ENCODE measurements at regions not wholly inside any gene's neighbourhood (a gene's known extent, or its start where the extent isn't known, plus 50 kb on each side); places are given as distances from the start of the nearest gene placed in this dataset.
A peak's percentile ranks its signal among the peaks of the same experiment; 100 is the strongest.

GRCh38 chr2:118519511-118519910 lies 327.9 kb downstream of the EN1 start:
- H3K9me3 ChIP-seq (ENCODE audit: control insufficient read depth in 2 of 2, low read length in 2 of 2), result peaks cover 0 to 3% of the 10 kb centered on the region in 2 donors
- H3K27ac ChIP-seq (ENCODE audit: low read depth in 2 of 2, low read length in 2 of 2), result no peak overlapping the region
- no peak overlapping the region for H3K9ac ChIP-seq (ENCODE audit: low read depth in 1 of 2, low read length in 2 of 2)
- H3K27me3 ChIP-seq (ENCODE audit: control insufficient read depth in 2 of 2, insufficient read depth in 2 of 2, low read length in 2 of 2), result no peaks in the 10 kb centered on the region
- H3K36me3 ChIP-seq (ENCODE audit: control insufficient read depth in 2 of 2, insufficient read depth in 2 of 2, low read length in 2 of 2), result no peaks in the 10 kb centered on the region
- H3K4me1 ChIP-seq (ENCODE audit: control insufficient read depth in 2 of 2, insufficient read depth in 2 of 2, low read length in 2 of 2), result no peaks in the 10 kb centered on the region
- H3K4me3 ChIP-seq (ENCODE audit: low read length in 2 of 2), result no peak overlapping the region

- no peaks in the 10 kb centered on the region for H3K4me1 ChIP-seq (ENCODE audit: control insufficient read depth in 2 of 2, insufficient read depth in 2 of 2, low read length in 2 of 2)
- no peaks in the 10 kb centered on the region for H3K36me3 ChIP-seq (ENCODE audit: control insufficient read depth in 2 of 2, insufficient read depth in 2 of 2, low read length in 2 of 2)
- H3K27ac ChIP-seq (ENCODE audit: low read depth in 2 of 2, low read length in 2 of 2), result no peak overlapping the region
- peaks cover 0 to 3% of the 10 kb centered on the region in 2 donors for H3K27me3 ChIP-seq (ENCODE audit: control insufficient read depth in 2 of 2, insufficient read depth in 2 of 2, low read length in 2 of 2)
- no peak overlapping the region for H3K9ac ChIP-seq (ENCODE audit: low read depth in 1 of 2, low read length in 2 of 2)
- peaks cover 0 to 2% of the 10 kb centered on the region in 2 donors for H3K9me3 ChIP-seq (ENCODE audit: control insufficient read depth in 2 of 2, low read length in 2 of 2)
- H3K4me3 ChIP-seq (ENCODE audit: low read length in 2 of 2), result no peak overlapping the region
Observed at GRCh38 chr2:118510807-118511206, 336.6 kb downstream of the EN1 start.

- no peak overlapping the region for H3K9ac ChIP-seq (ENCODE audit: low read depth in 1 of 2, low read length in 2 of 2)
- H3K27ac ChIP-seq (ENCODE audit: low read depth in 2 of 2, low read length in 2 of 2), result no peak overlapping the region
- peaks cover 0 to 3% of the 10 kb centered on the region in 2 donors for H3K27me3 ChIP-seq (ENCODE audit: control insufficient read depth in 2 of 2, insufficient read depth in 2 of 2, low read length in 2 of 2)
- H3K36me3 ChIP-seq (ENCODE audit: control insufficient read depth in 2 of 2, insufficient read depth in 2 of 2, low read length in 2 of 2), result no peaks in the 10 kb centered on the region
- H3K9me3 ChIP-seq (ENCODE audit: control insufficient read depth in 2 of 2, low read length in 2 of 2), result peaks cover 0 to 2% of the 10 kb centered on the region in 2 donors
- H3K4me1 ChIP-seq (ENCODE audit: control insufficient read depth in 2 of 2, insufficient read depth in 2 of 2, low read length in 2 of 2), result no peaks in the 10 kb centered on the region
- H3K4me3 ChIP-seq (ENCODE audit: low read length in 2 of 2), result no peak overlapping the region
Observed at GRCh38 chr2:118509319-118510004, 338.0 kb downstream of the EN1 start.

GRCh38 chr2:118508282-118508681 lies 339.2 kb downstream of the EN1 start:
- Histone ChIP-seq H3K4me3 (ENCODE audit: low read length in 2 of 2) (no peak overlapping the region), H3K27me3 (ENCODE audit: control insufficient read depth in 2 of 2, insufficient read depth in 2 of 2, low read length in 2 of 2) (peaks cover 0 to 3% of the 10 kb centered on the region in 2 donors), H3K36me3 (ENCODE audit: control insufficient read depth in 2 of 2, insufficient read depth in 2 of 2, low read length in 2 of 2) (no peaks in the 10 kb centered on the region), H3K27ac (ENCODE audit: low read depth in 2 of 2, low read length in 2 of 2) (no peak overlapping the region), H3K4me1 (ENCODE audit: control insufficient read depth in 2 of 2, insufficient read depth in 2 of 2, low read length in 2 of 2) (no peaks in the 10 kb centered on the region), H3K9me3 (ENCODE audit: control insufficient read depth in 2 of 2, low read length in 2 of 2) (no peaks in the 10 kb centered on the region), H3K9ac (ENCODE audit: low read depth in 1 of 2, low read length in 2 of 2) (no peak overlapping the region)

- Histone ChIP-seq H3K9ac (ENCODE audit: low read depth in 1 of 2, low read length in 2 of 2) (no peak overlapping the region), H3K36me3 (ENCODE audit: control insufficient read depth in 2 of 2, insufficient read depth in 2 of 2, low read length in 2 of 2) (no peaks in the 10 kb centered on the region), H3K9me3 (ENCODE audit: control insufficient read depth in 2 of 2, low read length in 2 of 2) (no peaks in the 10 kb centered on the region), H3K4me3 (ENCODE audit: low read length in 2 of 2) (no peak overlapping the region), H3K27me3 (ENCODE audit: control insufficient read depth in 2 of 2, insufficient read depth in 2 of 2, low read length in 2 of 2) (peaks cover 0 to 3% of the 10 kb centered on the region in 2 donors), H3K4me1 (ENCODE audit: control insufficient read depth in 2 of 2, insufficient read depth in 2 of 2, low read length in 2 of 2) (no peaks in the 10 kb centered on the region), H3K27ac (ENCODE audit: low read depth in 2 of 2, low read length in 2 of 2) (no peak overlapping the region)
Observed at GRCh38 chr2:118505436-118505835, 342.0 kb downstream of the EN1 start.

GRCh38 chr2:118502106-118502505 lies 345.3 kb downstream of the EN1 start:
- Histone ChIP-seq H3K9ac (ENCODE audit: low read depth in 1 of 2, low read length in 2 of 2) (no peak overlapping the region), H3K27ac (ENCODE audit: low read depth in 2 of 2, low read length in 2 of 2) (no peak overlapping the region), H3K36me3 (ENCODE audit: control insufficient read depth in 2 of 2, insufficient read depth in 2 of 2, low read length in 2 of 2) (no peaks in the 10 kb centered on the region), H3K4me3 (ENCODE audit: low read length in 2 of 2) (no peak overlapping the region), H3K4me1 (ENCODE audit: control insufficient read depth in 2 of 2, insufficient read depth in 2 of 2, low read length in 2 of 2) (peaks cover 0 to 7% of the 10 kb centered on the region in 2 donors), H3K27me3 (ENCODE audit: control insufficient read depth in 2 of 2, insufficient read depth in 2 of 2, low read length in 2 of 2) (peaks cover 0 to 3% of the 10 kb centered on the region in 2 donors), H3K9me3 (ENCODE audit: control insufficient read depth in 2 of 2, low read length in 2 of 2) (no peaks in the 10 kb centered on the region)

- Histone ChIP-seq H3K27ac (ENCODE audit: low read depth in 2 of 2, low read length in 2 of 2) (no peak overlapping the region), H3K36me3 (ENCODE audit: control insufficient read depth in 2 of 2, insufficient read depth in 2 of 2, low read length in 2 of 2) (no peaks in the 10 kb centered on the region), H3K4me3 (ENCODE audit: low read length in 2 of 2) (no peak overlapping the region), H3K9ac (ENCODE audit: low read depth in 1 of 2, low read length in 2 of 2) (no peak overlapping the region), H3K4me1 (ENCODE audit: control insufficient read depth in 2 of 2, insufficient read depth in 2 of 2, low read length in 2 of 2) (peaks cover 0 to 18% of the 10 kb centered on the region in 2 donors), H3K27me3 (ENCODE audit: control insufficient read depth in 2 of 2, insufficient read depth in 2 of 2, low read length in 2 of 2) (no peaks in the 10 kb centered on the region), H3K9me3 (ENCODE audit: control insufficient read depth in 2 of 2, low read length in 2 of 2) (no peaks in the 10 kb centered on the region)
Observed at GRCh38 chr2:118498943-118499342, 348.5 kb downstream of the EN1 start.

GRCh38 chr2:118496870-118497611 lies 350.4 kb downstream of the EN1 start:
- H3K27me3 ChIP-seq (ENCODE audit: control insufficient read depth in 2 of 2, insufficient read depth in 2 of 2, low read length in 2 of 2), result no peaks in the 10 kb centered on the region
- H3K9ac ChIP-seq (ENCODE audit: low read depth in 1 of 2, low read length in 2 of 2), result no peak overlapping the region
- H3K9me3 ChIP-seq (ENCODE audit: control insufficient read depth in 2 of 2, low read length in 2 of 2), result no peaks in the 10 kb centered on the region
- H3K36me3 ChIP-seq (ENCODE audit: control insufficient read depth in 2 of 2, insufficient read depth in 2 of 2, low read length in 2 of 2), result no peaks in the 10 kb centered on the region
- peak overlapping the region in 1 of 2 donors; percentile 56 for H3K27ac ChIP-seq (ENCODE audit: low read depth in 2 of 2, low read length in 2 of 2)
- peaks cover 0 to 18% of the 10 kb centered on the region in 2 donors for H3K4me1 ChIP-seq (ENCODE audit: control insufficient read depth in 2 of 2, insufficient read depth in 2 of 2, low read length in 2 of 2)
- H3K4me3 ChIP-seq (ENCODE audit: low read length in 2 of 2), result peak overlapping the region in 1 of 2 donors; percentile 3

- Histone ChIP-seq H3K36me3 (ENCODE audit: control insufficient read depth in 2 of 2, insufficient read depth in 2 of 2, low read length in 2 of 2) (no peaks in the 10 kb centered on the region), H3K4me3 (ENCODE audit: low read length in 2 of 2) (no peak overlapping the region), H3K27me3 (ENCODE audit: control insufficient read depth in 2 of 2, insufficient read depth in 2 of 2, low read length in 2 of 2) (no peaks in the 10 kb centered on the region), H3K9me3 (ENCODE audit: control insufficient read depth in 2 of 2, low read length in 2 of 2) (no peaks in the 10 kb centered on the region), H3K4me1 (ENCODE audit: control insufficient read depth in 2 of 2, insufficient read depth in 2 of 2, low read length in 2 of 2) (peaks cover 0 to 18% of the 10 kb centered on the region in 2 donors), H3K27ac (ENCODE audit: low read depth in 2 of 2, low read length in 2 of 2) (no peak overlapping the region), H3K9ac (ENCODE audit: low read depth in 1 of 2, low read length in 2 of 2) (no peak overlapping the region)
Observed at GRCh38 chr2:118496467-118496866, 351.0 kb downstream of the EN1 start.

GRCh38 chr2:118495290-118495689 lies 352.2 kb downstream of the EN1 start:
- Histone ChIP-seq H3K4me1 (ENCODE audit: control insufficient read depth in 2 of 2, insufficient read depth in 2 of 2, low read length in 2 of 2) (peaks cover 0 to 18% of the 10 kb centered on the region in 2 donors), H3K36me3 (ENCODE audit: control insufficient read depth in 2 of 2, insufficient read depth in 2 of 2, low read length in 2 of 2) (no peaks in the 10 kb centered on the region), H3K9me3 (ENCODE audit: control insufficient read depth in 2 of 2, low read length in 2 of 2) (no peaks in the 10 kb centered on the region), H3K4me3 (ENCODE audit: low read length in 2 of 2) (no peak overlapping the region), H3K27ac (ENCODE audit: low read depth in 2 of 2, low read length in 2 of 2) (no peak overlapping the region), H3K27me3 (ENCODE audit: control insufficient read depth in 2 of 2, insufficient read depth in 2 of 2, low read length in 2 of 2) (no peaks in the 10 kb centered on the region), H3K9ac (ENCODE audit: low read depth in 1 of 2, low read length in 2 of 2) (no peak overlapping the region)
